ENCODE measurements at regions not wholly inside any gene's neighbourhood (a gene's known extent, or its start where the extent isn't known, plus 50 kb on each side); places are given as distances from the start of the nearest gene placed in this dataset.

DNA sequence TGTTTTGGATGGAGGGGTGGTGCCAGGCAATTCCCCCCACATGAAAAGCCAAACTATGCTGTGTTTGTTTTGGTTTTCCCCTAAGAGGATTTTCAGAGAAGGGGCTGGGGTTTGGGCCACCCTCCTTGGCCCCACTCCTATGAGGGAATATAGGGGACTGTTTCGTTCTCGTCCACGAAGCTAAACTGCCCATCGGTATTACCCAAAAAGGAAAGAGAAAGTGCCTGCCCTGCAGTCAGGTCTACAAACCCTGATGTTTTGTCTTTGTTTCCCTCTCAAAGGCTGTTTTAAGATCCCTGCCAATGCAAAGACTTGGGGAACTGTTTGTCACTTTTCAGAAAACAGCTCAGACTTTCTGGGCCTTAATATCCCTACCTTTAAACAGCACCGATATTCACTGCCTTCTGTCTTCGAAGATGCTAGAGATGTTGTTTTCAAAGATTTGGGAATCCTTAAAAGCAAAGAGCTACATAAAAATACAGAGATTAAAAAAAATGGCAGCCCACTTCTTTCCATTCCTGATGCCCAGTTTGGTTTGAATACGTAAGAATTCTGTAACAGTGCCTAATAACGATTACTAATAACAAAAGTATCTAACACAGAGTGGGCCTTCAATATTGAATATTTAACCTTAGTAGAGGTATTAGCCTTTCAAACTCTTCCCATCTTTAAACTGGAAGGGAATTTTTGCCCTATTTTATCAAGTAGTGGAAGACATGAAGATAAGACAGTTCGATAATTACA, 518.4 kb downstream of the MED13L start:
- Mint-ChIP-seq H3K36me3 (no peaks in the 10 kb centered on the region), H3K9me3 (peaks cover 0 to 7% of the 10 kb centered on the region in 2 donors), H3K27ac (no peak overlapping the region)
- DNase-seq (ENCODE audit: low spot score in 2 of 2) (no peak), ATAC-seq (no peak)

DNA sequence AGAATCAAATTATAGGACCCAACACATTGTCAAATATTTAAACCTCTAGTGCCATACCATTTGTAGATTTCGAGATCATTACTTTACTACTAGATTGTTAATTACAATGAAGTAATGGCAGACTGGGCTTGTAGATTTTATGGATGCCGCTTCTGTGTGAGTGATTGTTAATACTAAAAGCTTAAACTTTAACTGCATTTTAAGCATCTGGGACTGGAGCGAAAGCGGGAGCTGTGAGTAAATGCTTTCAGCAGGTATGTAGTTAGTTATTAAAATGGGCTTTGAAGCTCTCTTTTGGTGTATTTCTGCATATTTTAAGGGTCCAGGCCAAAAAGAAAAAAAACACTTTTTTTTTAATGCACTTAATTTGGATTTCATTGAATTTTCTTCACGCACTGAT, 519.3 kb downstream of the MED13L start:
- Mint-ChIP-seq H3K9me3 (peaks cover 0 to 7% of the 10 kb centered on the region in 2 donors), H3K36me3 (no peaks in the 10 kb centered on the region), H3K27ac (no peak overlapping the region)
- ATAC-seq = no peak
- no peak for DNase-seq (ENCODE audit: low spot score in 2 of 2)

DNA sequence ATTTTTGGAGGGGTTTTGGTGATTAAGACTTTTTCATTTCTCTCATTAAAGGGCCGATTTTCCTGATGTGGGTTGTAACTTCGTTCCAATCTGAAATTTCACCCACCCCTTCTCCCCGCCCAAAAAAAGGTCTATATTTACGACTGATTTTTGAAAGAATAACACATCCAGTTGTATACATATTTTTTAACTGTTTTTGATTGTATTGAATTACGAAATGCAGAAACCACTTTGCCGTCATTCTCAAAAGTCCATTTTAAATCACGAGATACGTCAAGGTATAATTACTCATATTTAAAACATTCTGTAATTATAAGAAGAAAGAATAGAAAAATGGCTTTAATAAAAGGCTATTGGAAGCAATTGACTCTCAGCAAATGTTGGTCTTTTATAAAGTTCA, 520.7 kb downstream of the MED13L start:
- Mint-ChIP-seq H3K9me3 (no peaks in the 10 kb centered on the region), H3K36me3 (no peaks in the 10 kb centered on the region), H3K27ac (no peak overlapping the region)
- DNase-seq (ENCODE audit: low spot score in 2 of 2) (no peak), ATAC-seq (no peak)

DNA sequence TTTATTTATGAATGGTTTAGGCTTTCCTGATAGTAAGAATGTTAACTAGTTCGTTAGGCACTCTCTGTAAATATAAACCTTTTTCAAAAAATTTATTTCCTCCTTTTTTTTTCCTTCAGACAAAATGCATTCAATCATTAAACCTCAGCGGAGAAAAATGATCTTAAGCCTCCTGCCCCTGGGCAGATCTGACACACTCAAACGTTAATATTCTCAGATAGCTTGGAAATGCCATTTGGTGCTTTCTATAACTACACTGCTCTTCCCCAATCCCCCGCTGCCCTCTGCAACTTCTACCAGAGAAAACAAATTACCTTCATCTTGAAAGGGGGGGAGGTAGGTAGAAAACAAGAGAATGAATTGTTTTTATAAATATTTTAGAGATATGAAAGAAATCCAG, 521.2 kb downstream of the MED13L start:
- H3K36me3 Mint-ChIP-seq = no peaks in the 10 kb centered on the region
- H3K9me3 Mint-ChIP-seq = no peaks in the 10 kb centered on the region
- ATAC-seq (no peak), DNase-seq (ENCODE audit: low spot score in 2 of 2) (no peak)
- no peak overlapping the region for H3K27ac Mint-ChIP-seq

DNA sequence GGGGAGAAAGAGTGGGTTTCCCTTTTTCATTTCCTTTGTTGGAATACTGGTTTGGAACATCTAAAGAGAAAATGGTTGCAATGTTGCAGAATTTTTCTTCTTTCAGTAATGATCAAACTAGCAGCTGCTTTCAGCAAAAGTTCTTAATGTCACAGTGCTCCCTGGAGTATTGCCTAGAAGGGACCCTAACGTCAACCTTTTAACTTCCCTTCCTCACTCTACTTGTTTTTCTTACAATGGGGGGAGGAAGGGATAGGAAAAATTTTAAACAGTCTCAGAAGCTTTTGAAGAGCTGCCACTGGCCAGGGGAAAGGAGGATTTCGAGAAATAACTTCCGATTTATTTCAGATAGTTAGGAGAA, 521.8 kb downstream of the MED13L start:
- no peak overlapping the region for H3K27ac Mint-ChIP-seq
- H3K9me3 Mint-ChIP-seq = no peaks in the 10 kb centered on the region
- H3K36me3 Mint-ChIP-seq = no peaks in the 10 kb centered on the region

DNA sequence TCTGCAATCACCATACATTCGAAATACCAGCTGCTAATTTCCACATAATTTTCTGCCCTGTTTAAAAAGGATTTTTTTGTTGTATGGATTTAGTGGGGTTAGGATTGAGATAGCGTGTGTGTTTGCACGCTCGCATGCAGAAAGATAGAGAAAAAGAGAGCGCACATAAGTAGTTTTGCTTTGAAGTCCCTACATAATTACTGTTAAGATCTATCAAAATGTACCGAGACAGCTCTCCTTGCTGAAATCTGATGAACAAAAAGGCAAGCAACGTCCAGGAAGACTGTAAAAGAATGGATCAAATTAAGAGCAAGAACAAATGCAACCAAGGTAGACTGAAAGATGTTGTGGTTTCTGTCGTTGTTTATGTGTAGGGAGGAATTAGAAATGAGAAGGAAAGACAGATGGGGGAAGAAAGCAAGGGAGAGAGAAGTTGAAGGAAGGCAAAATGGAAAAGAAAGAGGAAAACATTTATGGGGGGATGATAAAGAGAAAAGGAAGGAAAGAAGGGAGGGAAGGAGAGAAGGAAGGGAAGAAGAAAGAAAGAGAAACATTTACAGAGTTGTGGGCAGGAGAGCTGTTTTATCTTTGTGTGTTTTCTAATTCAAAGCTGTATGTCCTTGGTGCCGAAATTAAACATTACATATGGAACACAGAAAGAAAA, 522.3 kb downstream of the MED13L start:
- no peaks in the 10 kb centered on the region for H3K36me3 Mint-ChIP-seq
- ATAC-seq (no peak), DNase-seq (ENCODE audit: low spot score in 2 of 2) (no peak)
- no peaks in the 10 kb centered on the region for H3K9me3 Mint-ChIP-seq
- H3K27ac Mint-ChIP-seq = no peak overlapping the region

More for the DNA sequence above, 521.8 kb downstream of the MED13L start:
- DNase-seq (ENCODE audit: low spot score in 2 of 2) = no peak
- no peak for ATAC-seq

DNA sequence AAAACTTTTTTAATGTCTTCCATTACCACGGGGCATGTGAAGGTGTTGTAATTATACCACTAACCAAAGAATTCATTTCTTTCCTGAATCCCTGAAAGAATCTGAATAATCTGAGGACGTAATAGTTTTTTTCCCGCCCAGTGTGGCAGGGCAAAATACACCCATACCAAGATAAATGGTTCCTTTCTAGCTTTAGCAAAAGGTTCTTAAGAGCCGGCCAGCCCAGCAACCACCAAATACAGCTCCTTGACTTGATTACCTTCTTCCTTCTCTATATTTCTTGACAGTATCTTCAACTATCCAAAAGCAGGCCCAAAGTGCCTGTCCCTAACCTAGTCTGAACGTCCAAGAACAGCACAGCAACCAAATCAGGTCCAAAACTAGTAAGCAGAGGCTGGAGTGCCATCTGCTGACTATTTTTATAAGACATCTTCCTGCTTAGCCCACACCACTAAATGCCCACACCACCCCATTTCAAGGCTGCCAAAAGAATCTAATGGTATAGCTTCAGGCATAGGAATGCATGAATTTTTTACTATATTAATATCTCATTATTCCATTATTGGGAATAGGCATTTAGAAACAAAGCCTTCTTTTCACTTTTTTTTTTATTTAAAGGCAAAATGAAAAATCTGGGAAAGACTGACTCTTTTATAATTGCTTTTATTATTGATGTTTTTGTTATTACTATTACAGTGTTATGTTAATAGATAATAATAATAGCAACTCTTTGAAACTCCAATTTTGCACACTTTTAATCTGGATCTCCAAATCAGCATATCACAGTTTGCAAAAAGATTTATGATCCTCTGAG, 524.4 kb downstream of the MED13L start:
- H3K27ac Mint-ChIP-seq = no peak overlapping the region
- H3K36me3 Mint-ChIP-seq = no peaks in the 10 kb centered on the region
- no peaks in the 10 kb centered on the region for H3K9me3 Mint-ChIP-seq
- DNase-seq (ENCODE audit: low spot score in 2 of 2) (no peak), ATAC-seq (no peak)

DNA sequence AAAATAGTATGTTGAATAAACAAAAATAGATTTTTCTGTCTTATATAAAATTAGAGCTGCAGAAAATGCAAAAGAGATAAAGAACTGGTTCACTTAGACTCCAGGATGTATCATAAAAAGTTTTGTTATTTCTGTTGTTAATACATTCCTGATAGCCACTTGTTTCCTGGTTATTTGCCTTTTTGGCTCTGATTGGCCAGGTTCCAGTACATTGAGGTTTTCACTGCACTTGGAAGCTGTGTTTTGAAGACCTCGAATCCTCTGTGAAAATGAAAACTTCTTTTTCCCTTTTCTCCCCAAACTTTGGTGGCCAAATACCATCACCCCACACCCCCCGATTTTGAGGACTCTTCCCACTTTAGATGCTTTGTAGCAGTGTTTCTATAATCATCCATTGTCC, 525.3 kb downstream of the MED13L start:
- H3K27ac Mint-ChIP-seq = no peak overlapping the region
- no peaks in the 10 kb centered on the region for H3K36me3 Mint-ChIP-seq
- DNase-seq (ENCODE audit: low spot score in 2 of 2) = no peak
- no peaks in the 10 kb centered on the region for H3K9me3 Mint-ChIP-seq
- ATAC-seq = no peak

DNA sequence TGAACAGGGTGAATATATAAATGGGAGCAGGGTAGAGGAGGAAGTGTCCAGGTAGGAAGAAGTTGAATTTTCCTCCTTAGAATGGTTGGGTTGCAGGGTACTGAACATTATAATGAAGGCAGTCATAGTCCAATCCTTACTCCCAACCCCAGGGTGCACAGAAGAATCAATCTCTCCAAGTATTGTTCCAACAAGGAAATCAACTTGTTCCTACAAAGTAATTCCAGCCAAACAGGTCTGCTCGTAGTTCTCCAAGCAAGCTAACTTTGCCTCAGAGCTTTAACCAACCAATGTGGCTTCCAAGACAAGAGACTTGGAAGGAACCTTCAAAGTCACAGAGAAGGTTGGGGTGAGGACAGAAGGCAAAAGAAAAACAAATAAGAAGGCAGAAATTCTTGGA, 527.2 kb downstream of the MED13L start:
- no peak for ATAC-seq
- DNase-seq (ENCODE audit: low spot score in 2 of 2) = no peak
- Mint-ChIP-seq H3K36me3 (no peaks in the 10 kb centered on the region), H3K27ac (no peak overlapping the region), H3K9me3 (no peaks in the 10 kb centered on the region)

DNA sequence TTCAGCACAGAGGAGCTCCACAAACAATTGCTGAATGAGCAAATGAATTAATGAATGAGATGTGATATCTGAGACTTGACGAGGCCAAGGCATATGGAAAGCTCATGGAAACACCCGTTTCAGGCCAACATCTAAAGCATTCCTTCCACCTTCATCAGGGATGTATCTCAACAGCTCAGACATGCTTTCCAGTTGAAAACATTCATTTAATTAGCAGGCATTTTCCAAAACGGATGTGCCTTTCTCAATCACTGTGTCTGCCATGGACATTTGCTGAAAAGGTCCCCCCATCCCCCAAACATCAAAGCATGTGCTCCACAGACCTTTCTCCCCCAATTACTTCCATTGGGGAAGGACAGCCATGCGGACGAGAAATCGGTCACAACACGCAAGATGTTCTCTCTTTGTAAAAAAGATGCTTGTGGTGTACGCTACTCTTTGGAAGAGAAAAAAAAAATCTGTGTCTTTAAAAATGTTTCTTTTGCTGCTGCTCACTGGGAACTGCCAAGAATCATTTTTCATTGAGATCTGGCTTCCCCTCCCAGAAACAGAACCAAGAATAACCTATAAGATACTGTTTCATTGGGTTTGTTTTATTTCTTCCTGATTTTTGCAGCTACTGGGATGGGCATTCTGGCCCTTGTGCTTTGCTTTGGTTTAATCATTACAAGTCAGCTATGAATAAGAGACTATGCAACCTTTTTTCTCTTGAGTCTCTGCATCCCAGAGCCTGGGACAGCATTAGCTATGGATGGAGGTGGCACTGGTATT, 528.2 kb downstream of the MED13L start:
- DNase-seq (ENCODE audit: low spot score in 2 of 2) = no peak
- Mint-ChIP-seq H3K36me3 (no peaks in the 10 kb centered on the region), H3K27ac (no peak overlapping the region), H3K9me3 (no peaks in the 10 kb centered on the region)
- no peak for ATAC-seq

DNA sequence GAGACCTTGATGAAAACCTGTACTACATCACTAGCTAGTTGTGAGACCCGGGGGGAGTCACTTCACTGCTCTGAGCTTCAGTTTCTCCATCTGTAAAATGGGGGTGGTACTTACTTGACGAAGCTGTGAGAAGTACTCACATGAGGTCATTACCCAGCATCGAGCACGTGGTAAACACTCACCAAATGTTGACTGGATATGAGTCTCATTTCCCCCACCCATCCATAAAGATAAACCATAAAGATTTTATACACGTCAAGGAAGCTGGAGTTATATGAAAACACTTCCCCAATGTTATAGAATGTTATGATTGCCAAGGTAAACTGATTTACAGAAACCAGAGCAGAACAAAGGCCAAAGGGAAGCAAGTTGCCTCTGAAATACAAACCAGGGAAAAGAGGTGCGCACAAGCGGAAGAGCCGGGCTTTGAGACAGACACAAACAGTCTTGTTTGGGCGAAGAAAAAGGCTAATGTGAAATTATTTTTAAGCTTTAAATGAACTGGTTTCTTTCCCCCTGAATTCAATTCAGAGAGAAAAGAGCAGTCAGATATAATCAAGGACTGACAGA, 536.8 kb downstream of the MED13L start:
- Mint-ChIP-seq H3K9me3 (peaks cover 0 to 6% of the 10 kb centered on the region in 2 donors), H3K36me3 (no peaks in the 10 kb centered on the region), H3K27ac (no peak overlapping the region)
- ATAC-seq (no peak), DNase-seq (ENCODE audit: low spot score in 2 of 2) (no peak)

DNA sequence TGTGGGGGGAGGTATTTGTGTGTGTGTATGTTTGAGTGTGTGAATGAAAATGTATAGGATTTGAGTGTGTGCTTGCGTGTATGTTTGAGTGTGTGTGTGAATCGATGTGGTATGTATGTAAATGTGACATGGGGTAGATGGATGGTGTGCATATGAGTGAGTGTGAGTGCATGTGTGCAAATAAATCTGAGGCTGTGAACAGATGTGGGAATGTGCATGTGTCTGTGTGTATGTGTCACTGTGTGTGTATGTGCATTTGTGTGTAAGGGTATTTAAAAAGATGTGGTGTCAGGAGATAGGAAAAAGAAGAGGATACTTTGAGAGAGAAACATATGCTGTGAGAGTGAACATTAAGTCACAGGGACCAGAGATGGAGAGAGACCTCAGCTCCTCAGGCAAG, 539.6 kb downstream of the MED13L start:
- H3K36me3 Mint-ChIP-seq = no peaks in the 10 kb centered on the region
- H3K27ac Mint-ChIP-seq = no peak overlapping the region
- no peak for ATAC-seq
- DNase-seq (ENCODE audit: low spot score in 2 of 2) = no peak
- peaks cover 0 to 4% of the 10 kb centered on the region in 2 donors for H3K9me3 Mint-ChIP-seq

DNA sequence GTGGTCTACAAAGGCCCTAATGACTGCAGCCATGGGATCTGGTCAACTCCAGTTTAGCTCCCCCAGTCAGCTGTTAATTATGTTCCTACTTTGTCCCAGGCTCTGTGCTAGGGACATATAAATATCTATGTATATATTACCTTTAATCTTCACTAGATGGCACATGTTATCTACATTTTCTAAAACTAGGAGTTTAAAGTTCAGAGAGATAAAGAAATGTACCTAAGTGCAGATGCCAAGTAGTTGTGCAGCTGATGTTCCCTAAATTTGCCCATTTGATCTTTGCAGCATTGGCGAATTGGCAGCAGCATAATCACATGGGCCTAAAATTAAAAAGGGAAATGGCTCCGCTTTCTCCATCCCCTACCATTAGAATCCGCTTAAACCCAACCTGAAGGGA, 541.1 kb downstream of the MED13L start:
- H3K36me3 Mint-ChIP-seq = peaks cover 0 to 1% of the 10 kb centered on the region in 2 donors
- DNase-seq (ENCODE audit: low spot score in 2 of 2) (no peak), ATAC-seq (no peak)
- H3K27ac Mint-ChIP-seq = no peak overlapping the region
- H3K9me3 Mint-ChIP-seq = peaks cover 0 to 1% of the 10 kb centered on the region in 2 donors

DNA sequence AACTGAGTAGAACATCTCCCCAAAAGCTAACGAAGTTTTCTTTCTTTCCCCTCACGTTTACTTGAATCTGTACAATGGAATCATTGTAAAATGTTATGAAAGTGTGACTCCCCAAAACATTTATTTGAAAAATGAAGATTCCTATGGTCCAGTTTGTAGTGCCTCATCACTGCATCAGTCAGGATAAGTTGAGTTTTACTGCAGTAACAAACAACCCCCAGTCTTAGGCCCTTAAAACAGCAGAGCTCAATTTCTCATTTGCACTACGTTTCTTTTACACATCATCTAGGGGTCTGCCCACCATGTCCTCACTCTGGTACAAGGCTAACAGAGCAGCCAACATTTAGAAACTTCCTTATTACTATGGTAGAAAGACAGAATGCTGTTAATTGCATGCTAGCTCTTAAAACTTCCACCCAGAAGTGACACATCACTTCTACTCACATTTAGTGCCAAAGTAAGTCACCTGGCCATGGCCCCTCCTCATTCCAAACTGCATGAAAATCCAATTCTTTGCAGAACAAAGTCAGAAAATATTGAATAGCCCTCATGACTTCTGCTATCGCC, 546.4 kb downstream of the MED13L start:
- no peak overlapping the region for H3K27ac Mint-ChIP-seq
- H3K36me3 Mint-ChIP-seq = peaks cover 0 to 7% of the 10 kb centered on the region in 2 donors
- no peak for ATAC-seq
- DNase-seq (ENCODE audit: low spot score in 2 of 2) = no peak
- peaks cover 3 to 12% of the 10 kb centered on the region in 2 donors for H3K9me3 Mint-ChIP-seq

DNA sequence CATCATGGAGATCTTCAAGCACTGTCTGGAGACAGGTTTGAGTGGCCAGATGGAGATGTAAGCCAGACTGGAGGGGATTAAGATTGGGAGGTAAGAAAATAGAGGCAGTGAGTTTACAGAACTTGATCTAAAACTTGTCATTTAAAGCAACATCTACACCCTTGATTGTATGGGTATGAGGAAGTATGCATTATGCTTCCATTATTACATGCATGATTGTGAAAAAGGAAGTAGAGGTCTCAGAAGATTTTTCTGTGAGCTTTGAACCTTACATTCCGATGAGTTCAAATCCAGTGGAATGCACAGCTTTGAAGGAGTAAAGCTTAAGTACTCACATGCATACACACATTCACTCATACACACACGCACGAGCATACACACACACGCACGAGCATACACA, 550.8 kb downstream of the MED13L start:
- Mint-ChIP-seq H3K27ac (no peak overlapping the region), H3K9me3 (peaks cover 3 to 12% of the 10 kb centered on the region in 2 donors), H3K36me3 (peaks cover 0 to 7% of the 10 kb centered on the region in 2 donors)
- ATAC-seq (no peak), DNase-seq (ENCODE audit: low spot score in 2 of 2) (no peak)

DNA sequence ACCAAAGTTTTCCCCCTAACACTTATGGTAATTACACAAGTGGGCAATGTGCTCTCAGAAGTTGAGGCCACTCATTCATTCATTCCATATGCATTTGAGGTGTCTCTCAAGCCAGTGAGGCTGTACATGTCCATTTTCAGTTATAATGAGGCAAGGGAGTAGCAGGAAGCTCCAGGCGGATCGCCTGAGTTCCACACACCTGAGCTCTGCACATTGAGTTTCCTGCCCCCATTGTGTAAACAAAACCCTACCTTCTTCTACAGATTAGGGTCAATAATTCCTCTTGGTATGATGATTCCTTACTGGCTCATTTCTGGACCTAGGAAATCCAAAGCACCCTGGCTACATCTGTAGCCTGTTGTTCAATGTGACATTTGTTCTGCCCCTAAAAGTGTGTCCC, 555.3 kb downstream of the MED13L start:
- Mint-ChIP-seq H3K9me3 (peaks cover 0 to 4% of the 10 kb centered on the region in 2 donors), H3K27ac (no peak overlapping the region), H3K36me3 (no peaks in the 10 kb centered on the region)
- no peak for ATAC-seq
- DNase-seq (ENCODE audit: low spot score in 2 of 2) = no peak

Data from activated naive CD4-positive, alpha-beta T cell treated with anti-CD3 and anti-CD28 coated beads, Interleukin-2, amount 50 U/mL, for 72 hours (primary cell).